Progenitor cell of endocrine pancreas (in vitro differentiated cells): ENCODE measurements at regions not wholly inside any gene's neighbourhood (a gene's known extent, or its start where the extent isn't known, plus 50 kb on each side); places are given as distances from the start of the nearest gene placed in this dataset.
"Not testable (repeated sequence)": the region's sequence is repeated elsewhere in the genome, so short reads cannot be mapped to it uniquely, and the experiment has no call there.

Experiments used
- DNase-seq: peaks from one replicate; pipeline ENCODE4 v3.0.0; 2021; ENCODE audit warnings: low spot score; ENCODE audit not compliant: unreplicated experiment
- H3K27ac Mint-ChIP-seq: 2 replicates; pipeline ENCODE4 v1.8.0; 2021; ENCODE audit warnings: mild to moderate bottlenecking, moderate library complexity, mixed read lengths
- H3K27me3 Mint-ChIP-seq: 2 replicates; pipeline ENCODE4 v1.8.0; 2021; ENCODE audit warnings: mixed read lengths
- H3K36me3 Mint-ChIP-seq: 2 replicates; pipeline ENCODE4 v1.8.0; 2022; ENCODE audit warnings: mixed read lengths; ENCODE audit not compliant: insufficient read depth
- H3K4me1 Mint-ChIP-seq: 2 replicates; pipeline ENCODE4 v1.8.0; 2021; ENCODE audit warnings: low read depth, mixed read lengths
- H3K4me3 Mint-ChIP-seq: 2 replicates; pipeline ENCODE4 v1.8.0; 2021; ENCODE audit warnings: low read depth, mild to moderate bottlenecking, moderate library complexity, mixed read lengths
- H3K9me3 Mint-ChIP-seq: 2 replicates; pipeline ENCODE4 v1.8.0; 2021; ENCODE audit warnings: low read depth, mixed read lengths
- TF ChIP-seq, protein P1 (sequence below): fragments of 200-600 bp; sonication (generic); IDR thresholded peaks from one replicate; pipeline ENCODE4 v1.5.0; 2021; ENCODE audit warnings: antibody characterized with exemption, mild to moderate bottlenecking; ENCODE audit not compliant: unreplicated experiment

DNA sequence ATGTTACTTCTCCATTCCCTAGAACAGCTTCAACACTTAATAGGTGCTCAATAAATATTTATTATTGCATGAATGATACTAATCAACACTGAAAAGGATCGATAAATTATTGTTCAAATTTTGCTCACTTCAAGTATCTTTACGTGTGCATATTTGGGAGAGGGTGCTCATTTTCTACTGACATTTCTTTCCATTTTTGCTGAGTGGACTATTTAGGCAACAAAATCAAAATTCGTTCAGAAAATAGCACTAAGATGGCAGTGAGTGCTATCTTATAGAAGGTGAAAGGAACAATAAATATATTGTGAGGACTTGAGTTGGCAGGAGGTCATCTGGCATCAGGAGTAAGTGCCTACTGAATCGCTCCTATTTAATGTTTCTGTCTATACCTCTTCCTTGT is 501.9 kb upstream of the IRAK1BP1 start:
- Mint-ChIP-seq H3K4me1 (peaks cover 9% of the 10 kb centered on the region), H3K27me3 (peaks cover 2% of the 10 kb centered on the region)
- TF ChIP-seq, protein P1, sequence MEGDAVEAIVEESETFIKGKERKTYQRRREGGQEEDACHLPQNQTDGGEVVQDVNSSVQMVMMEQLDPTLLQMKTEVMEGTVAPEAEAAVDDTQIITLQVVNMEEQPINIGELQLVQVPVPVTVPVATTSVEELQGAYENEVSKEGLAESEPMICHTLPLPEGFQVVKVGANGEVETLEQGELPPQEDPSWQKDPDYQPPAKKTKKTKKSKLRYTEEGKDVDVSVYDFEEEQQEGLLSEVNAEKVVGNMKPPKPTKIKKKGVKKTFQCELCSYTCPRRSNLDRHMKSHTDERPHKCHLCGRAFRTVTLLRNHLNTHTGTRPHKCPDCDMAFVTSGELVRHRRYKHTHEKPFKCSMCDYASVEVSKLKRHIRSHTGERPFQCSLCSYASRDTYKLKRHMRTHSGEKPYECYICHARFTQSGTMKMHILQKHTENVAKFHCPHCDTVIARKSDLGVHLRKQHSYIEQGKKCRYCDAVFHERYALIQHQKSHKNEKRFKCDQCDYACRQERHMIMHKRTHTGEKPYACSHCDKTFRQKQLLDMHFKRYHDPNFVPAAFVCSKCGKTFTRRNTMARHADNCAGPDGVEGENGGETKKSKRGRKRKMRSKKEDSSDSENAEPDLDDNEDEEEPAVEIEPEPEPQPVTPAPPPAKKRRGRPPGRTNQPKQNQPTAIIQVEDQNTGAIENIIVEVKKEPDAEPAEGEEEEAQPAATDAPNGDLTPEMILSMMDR: no peak

DNA sequence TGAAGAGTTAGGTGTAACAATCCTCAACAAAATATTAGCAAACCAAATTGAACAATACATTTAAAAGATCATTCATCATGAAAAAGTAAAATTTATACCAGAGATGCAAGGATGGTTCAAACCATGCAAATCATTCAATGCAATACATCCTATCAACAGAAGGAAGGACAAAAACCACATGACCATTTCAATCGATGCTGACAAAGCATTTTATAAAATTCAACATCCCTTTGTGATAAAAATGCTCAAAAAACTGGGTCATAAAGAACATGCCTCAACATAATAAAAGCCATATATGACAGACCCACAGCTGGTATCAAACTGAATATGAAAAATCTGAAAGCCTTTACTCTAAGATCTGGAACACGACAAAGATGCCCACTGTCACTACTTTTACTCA is 490.3 kb upstream of the IRAK1BP1 start:
- Mint-ChIP-seq H3K4me1 (no peaks in the 10 kb centered on the region), H3K4me3 (no peak overlapping the region), H3K9me3 (peaks cover 30% of the 10 kb centered on the region), H3K27me3 (no peaks in the 10 kb centered on the region), H3K27ac (no peak overlapping the region), H3K36me3 (no peaks in the 10 kb centered on the region)
- TF ChIP-seq, protein P1: no peak
- no peak for DNase-seq

More for the DNA sequence above, 501.9 kb upstream of the IRAK1BP1 start:
- Mint-ChIP-seq H3K9me3 (no peaks in the 10 kb centered on the region), H3K36me3 (no peaks in the 10 kb centered on the region), H3K4me3 (no peak overlapping the region), H3K27ac (no peak overlapping the region)
- DNase-seq: no peak

DNA sequence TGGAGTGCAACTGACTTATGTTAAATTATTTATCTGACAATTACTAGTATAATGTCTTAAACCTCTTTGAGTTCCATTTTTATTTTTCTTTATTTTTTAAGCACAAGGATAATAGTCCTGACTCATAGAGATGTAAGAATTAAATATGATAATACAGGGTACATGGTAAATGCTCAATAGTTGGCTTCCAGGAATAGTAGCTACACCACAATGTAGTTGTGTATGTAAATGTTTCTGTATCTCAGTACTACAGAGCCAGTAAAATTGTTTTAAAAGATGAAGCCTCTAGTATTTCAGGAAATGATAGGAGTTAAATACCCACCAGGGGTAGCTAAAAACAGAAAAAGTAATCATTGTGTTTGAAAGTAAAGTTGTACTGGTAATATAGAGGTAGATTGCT is 487.4 kb upstream of the IRAK1BP1 start:
- H3K9me3 Mint-ChIP-seq: peaks cover 21% of the 10 kb centered on the region
- no peaks in the 10 kb centered on the region for H3K36me3 Mint-ChIP-seq

DNA sequence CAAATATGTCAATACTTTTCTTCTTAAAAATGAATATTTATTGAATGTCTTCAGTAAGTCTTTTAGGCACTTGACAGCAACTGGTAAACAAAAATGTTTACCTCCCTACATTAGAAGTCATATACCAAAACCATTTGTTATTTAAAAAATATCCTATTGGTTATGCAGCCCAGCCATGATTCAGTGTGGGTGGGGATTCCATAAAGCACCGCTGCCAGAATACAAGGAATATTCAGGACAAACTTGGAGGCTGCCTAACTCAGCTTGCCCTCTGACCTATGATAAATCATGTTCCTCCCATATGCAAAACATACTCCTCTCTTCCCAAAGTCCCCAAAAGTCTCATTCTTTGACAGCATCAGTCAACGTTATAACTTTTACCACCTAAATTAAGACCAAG is 486.8 kb upstream of the IRAK1BP1 start:
- Mint-ChIP-seq H3K27me3 (no peaks in the 10 kb centered on the region), H3K9me3 (peaks cover 18% of the 10 kb centered on the region), H3K27ac (no peak overlapping the region), H3K4me3 (no peak overlapping the region), H3K4me1 (no peaks in the 10 kb centered on the region), H3K36me3 (no peaks in the 10 kb centered on the region)
- no peak for DNase-seq
- TF ChIP-seq, protein P1: no peak

More for the DNA sequence above, 487.4 kb upstream of the IRAK1BP1 start:
- H3K4me1 Mint-ChIP-seq: no peaks in the 10 kb centered on the region
- H3K27me3 Mint-ChIP-seq: no peaks in the 10 kb centered on the region
- no peak overlapping the region for H3K27ac Mint-ChIP-seq
- no peak for DNase-seq
- H3K4me3 Mint-ChIP-seq: no peak overlapping the region
- TF ChIP-seq, protein P1: no peak

DNA sequence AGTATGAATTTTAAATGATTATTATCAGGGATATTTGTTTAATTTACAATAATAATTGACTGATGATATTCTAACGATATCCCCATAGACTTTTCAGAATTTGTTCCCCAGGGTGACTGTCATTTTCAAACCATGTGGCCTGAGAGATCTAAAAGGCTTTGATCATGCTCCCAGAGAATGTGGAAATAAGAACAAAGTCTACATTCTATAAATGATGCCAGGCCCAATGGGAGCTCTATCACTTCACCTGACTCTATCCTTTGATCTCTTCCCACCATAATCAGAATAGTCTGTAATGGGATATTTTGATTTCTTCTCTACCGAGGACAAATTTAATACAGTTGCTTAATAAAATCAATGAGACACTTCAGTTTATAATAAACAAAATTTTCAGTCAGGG is 483.4 kb upstream of the IRAK1BP1 start:
- no peaks in the 10 kb centered on the region for H3K4me1 Mint-ChIP-seq
- peaks cover 3% of the 10 kb centered on the region for H3K36me3 Mint-ChIP-seq
- no peak for DNase-seq
- TF ChIP-seq, protein P1: no peak
- no peak overlapping the region for H3K27ac Mint-ChIP-seq
- H3K9me3 Mint-ChIP-seq: peaks cover 31% of the 10 kb centered on the region
- H3K27me3 Mint-ChIP-seq: no peaks in the 10 kb centered on the region
- H3K4me3 Mint-ChIP-seq: no peak overlapping the region

DNA sequence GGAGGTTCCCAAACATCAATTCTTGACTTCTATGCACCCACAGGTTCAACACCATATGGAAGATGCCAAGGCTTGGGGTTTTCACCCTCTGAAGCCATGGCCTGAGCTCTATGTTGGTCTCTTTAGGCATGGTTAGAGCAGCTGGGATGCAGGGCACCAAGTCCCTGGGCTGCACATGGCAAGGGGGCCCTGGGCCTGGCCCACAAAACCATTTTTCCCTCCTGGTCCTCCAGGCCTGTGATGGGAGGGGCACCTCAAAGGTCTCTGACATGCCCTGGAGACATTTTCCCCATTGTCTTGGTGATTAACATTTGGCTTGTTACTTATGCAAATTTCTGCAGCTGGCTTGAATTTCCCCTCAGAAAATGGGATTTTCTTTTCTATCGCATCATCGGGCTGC is 480.5 kb upstream of the IRAK1BP1 start:
- H3K4me3 Mint-ChIP-seq, H3K27me3 Mint-ChIP-seq, DNase-seq, H3K27ac Mint-ChIP-seq, H3K36me3 Mint-ChIP-seq, H3K4me1 Mint-ChIP-seq: not testable (repeated sequence)
- H3K9me3 Mint-ChIP-seq: peaks cover 32% of the 10 kb centered on the region
